ENCODE measurements at regions not wholly inside any gene's neighbourhood (a gene's known extent, or its start where the extent isn't known, plus 50 kb on each side); places are given as distances from the start of the nearest gene placed in this dataset.

GRCh38 chr2:128454980-128455720 is 136.5 kb upstream of the HS6ST1 start:
- no peak for TF ChIP-seq POLR2A (IDR thresholded peaks at IDR 0.05)
- no peak for TF ChIP-seq CTCF (IDR thresholded peaks at IDR 0.05)

All from thyroid gland (tissue), 4 donors.